HepG2 (cell line): ENCODE measurements at regions not wholly inside any gene's neighbourhood (a gene's known extent, or its start where the extent isn't known, plus 50 kb on each side); places are given as distances from the start of the nearest gene placed in this dataset.

Experiments
- ATAC-seq: fragments of 200-7000 bp; cut with Tn5 transposase; 3 replicates; pipeline ENCODE4 v1.9.1; 2020; ENCODE audit warnings: mild to moderate bottlenecking, moderate library complexity
- BruUV-seq: library from RNA; stranded (reverse); fragments of 400-500 nt; replicated peaks from 2 replicates; lab custom pipeline; 2021; lab: Mats Ljungman, UMichigan
- CTCF ChIA-PET: fragments of 300-600 bp; formaldehyde crosslinking; extraction: SDS; loops from one replicate; lab custom pipeline; 2021; ENCODE audit warnings: low total read pairs, inconsistent platforms, low intra/inter-chr PET ratio; lab: Yijun Ruan, JAX
- POLR2A ChIA-PET: fragments of 350-600 bp; sonication (Branson Sonifier 250); formaldehyde crosslinking; loops from one replicate; lab custom pipeline; 2020; ENCODE audit warnings: antibody characterized with exemption, inconsistent platforms; lab: Yijun Ruan, JAX
- DNase-seq: peaks from one replicate; pipeline ENCODE4 v3.0.0-alpha.2; 2015; ENCODE audit warnings: low spot score
- FAIRE-seq: peaks from 3 replicates; lab custom pipeline; 2011; peaks lifted over from hg19 to GRCh38; lab: Jason Lieb, UNC
- H2AFZ ChIP-seq: one replicate; pipeline ENCODE4 v1.6.1; 2011; ENCODE audit warnings: low read length, inconsistent platforms
- H3K27ac ChIP-seq: fragments of 300-600 bp; 3 replicates; pipeline ENCODE4 v1.8.0; 2011; ENCODE audit warnings: mixed run types, mild to moderate bottlenecking, mixed read lengths, low read length, inconsistent platforms; ENCODE audit not compliant: insufficient read depth; ENCODE audit errors: extremely low read length
- H3K27me3 ChIP-seq, 2 experiments: fragments of 200-600 bp in 1 of 2; 2 replicates in 1 of 2; 3 replicates in 1 of 2; pipeline versions ENCODE4 v1.6.0 to v1.8.0; 2011; ENCODE audit warnings: low read length in 2 of 2, mild to moderate bottlenecking in 2 of 2, moderate library complexity in 2 of 2, inconsistent platforms in 1 of 2; ENCODE audit not compliant: insufficient read depth in 2 of 2, control insufficient read depth in 1 of 2
- H3K36me3 ChIP-seq, 2 experiments: fragments of 200-600 bp in 1 of 2; replicated peaks in 1 of 2; 2 replicates in 1 of 2; 3 replicates in 1 of 2; pipeline versions ENCODE4 v1.5.1 to v1.8.0; 2011; ENCODE audit warnings: low read length in 2 of 2, inconsistent platforms in 1 of 2; ENCODE audit not compliant: insufficient read depth in 2 of 2, control insufficient read depth in 1 of 2
- H3K4me1 ChIP-seq: 2 replicates; pipeline ENCODE4 v1.5.1; 2012; ENCODE audit warnings: low read length, inconsistent platforms; ENCODE audit not compliant: insufficient read depth
- H3K4me2 ChIP-seq: 2 replicates; pipeline ENCODE4 v1.6.0; 2011; ENCODE audit warnings: low read depth, low read length, inconsistent platforms
- H3K4me3 ChIP-seq, 3 experiments: fragments of 200-600 bp in 1 of 3; sonication (generic), shearing (Covaris generic) in 1 of 3; replicated peaks in 1 of 3; 2 replicates each; pipeline ENCODE4 v1.5.1; 2011 to 2016; ENCODE audit warnings: low read length in 3 of 3, inconsistent platforms in 2 of 3, low read depth in 2 of 3, mild to moderate bottlenecking in 2 of 3, control low read depth in 1 of 3, mixed read lengths in 1 of 3; ENCODE audit not compliant: insufficient read depth in 1 of 3
- H3K79me2 ChIP-seq: one replicate; pipeline ENCODE4 v1.6.1; 2011; ENCODE audit warnings: low read length, inconsistent platforms; ENCODE audit not compliant: insufficient read depth
- H3K9ac ChIP-seq: 2 replicates; pipeline ENCODE4 v1.6.0; 2011; ENCODE audit warnings: mild to moderate bottlenecking, low read depth, low read length, inconsistent platforms; ENCODE audit not compliant: insufficient read depth
- H3K9me3 ChIP-seq: 2 replicates; pipeline ENCODE4 v1.5.1; 2012; ENCODE audit warnings: mild to moderate bottlenecking, low read length
- H4K20me1 ChIP-seq: 2 replicates; pipeline ENCODE4 v1.6.0; 2011; ENCODE audit warnings: inconsistent platforms, mild to moderate bottlenecking, low read length, moderate library complexity; ENCODE audit not compliant: insufficient read depth
- IRF2 ChIP-seq: IDR thresholded peaks from 2 replicates; pipeline ENCODE4 v1.6.1; 2018; ENCODE audit warnings: missing genetic modification reagents, missing compliant biosample characterization
- KLF12 ChIP-seq: sonication (generic); formaldehyde crosslinking; IDR thresholded peaks from 2 replicates; pipeline ENCODE4 v1.4.0; 2020; ENCODE audit warnings: missing genetic modification reagents, borderline replicate concordance
- MIXL1 ChIP-seq: IDR thresholded peaks from 2 replicates; pipeline ENCODE4 v1.6.1; 2016
- REL ChIP-seq: sonication (generic); formaldehyde crosslinking; conservative IDR thresholded peaks from 2 replicates; pipeline ENCODE4 v1.8.0; 2022; ENCODE audit warnings: mild to moderate bottlenecking, missing genetic modification reagents, moderate library complexity
- SATB2 ChIP-seq: sonication (generic); formaldehyde crosslinking; IDR thresholded peaks from 2 replicates; pipeline ENCODE4 v1.5.0; 2020; ENCODE audit warnings: missing genetic modification reagents
- SUZ12 ChIP-seq: fragments of 150-350 bp; IDR thresholded peaks from 2 replicates; pipeline ENCODE4 v1.6.1; 2014; ENCODE audit warnings: low read depth, low read length
- U2AF1 ChIP-seq: fragments of 200-400 bp; formaldehyde crosslinking; optimal IDR thresholded peaks from 2 replicates; pipeline ENCODE3; 2017; ENCODE audit warnings: mild to moderate bottlenecking, low read depth, low read length
- ZFYVE20 ChIP-seq: sonication (generic); formaldehyde crosslinking; IDR thresholded peaks from 2 replicates; pipeline ENCODE4 v1.8.0; 2023; ENCODE audit warnings: low read depth, mild to moderate bottlenecking, moderate library complexity, missing genetic modification reagents, borderline replicate concordance
- ZNF383 ChIP-seq: sonication (generic); formaldehyde crosslinking; IDR thresholded peaks from 2 replicates; pipeline ENCODE4 v1.4.0; 2020; ENCODE audit warnings: missing genetic modification reagents, mild to moderate bottlenecking, borderline replicate concordance
- ZNF484 ChIP-seq: sonication (generic); formaldehyde crosslinking; IDR thresholded peaks from 2 replicates; pipeline ENCODE4 v1.5.1; 2020; ENCODE audit warnings: mild to moderate bottlenecking, low read depth, missing genetic modification reagents, borderline replicate concordance
- ZNF558 ChIP-seq: sonication (generic); formaldehyde crosslinking; IDR thresholded peaks from 2 replicates; pipeline ENCODE4 v1.9.0; 2022; ENCODE audit warnings: mild to moderate bottlenecking, missing genetic modification reagents, borderline replicate concordance
- ZNF644 ChIP-seq: IDR thresholded peaks from 2 replicates; pipeline ENCODE4 v1.6.1; 2016; ENCODE audit warnings: low read depth
- ZSCAN30 ChIP-seq: sonication (generic); formaldehyde crosslinking; IDR thresholded peaks from 2 replicates; pipeline ENCODE4 v1.5.0; 2020; ENCODE audit warnings: mild to moderate bottlenecking, missing genetic modification reagents
- WGBS: methylation state at CpG from one replicate; pipeline ENCODE4 v1.1.6; 2017; ENCODE audit warnings: low lambda C conversion rate; 5-methylcytosine and 5-hydroxymethylcytosine counted together
- in situ Hi-C: cut with HindIII; loops from 2 replicates; pipeline ENCODE4 v1.10.0; 2017; ENCODE audit warnings: low pct_unique_long_range_greater_than_20kb; ENCODE audit not compliant: extremely low pct_ligation_motif_present
- intact Hi-C: fragments of 100-400 bp; cut with micrococcal nuclease; formaldehyde crosslinking; loops from one replicate; pipeline ENCODE4 v1.10.0; 2022; ENCODE audit not compliant: unreplicated experiment
- TF ChIP-seq, protein P1 (sequence below): sonication (generic); formaldehyde crosslinking; IDR thresholded peaks from 2 replicates; pipeline ENCODE4 v1.8.0; 2022; ENCODE audit warnings: missing genetic modification reagents, mild to moderate bottlenecking, inconsistent platforms, borderline replicate concordance
- TF ChIP-seq, protein P2 (sequence below): IDR thresholded peaks from 2 replicates; pipeline ENCODE4 v1.6.1; 2012; ENCODE audit warnings: low read length, improper control_type of control experiment
- TF ChIP-seq, protein P3 (sequence below): sonication (generic); formaldehyde crosslinking; IDR thresholded peaks from 2 replicates; pipeline ENCODE4 v1.5.1; 2020; ENCODE audit warnings: mild to moderate bottlenecking, missing genetic modification reagents, moderate library complexity
- TF ChIP-seq, protein P4 (sequence below): sonication (generic); formaldehyde crosslinking; IDR thresholded peaks from 2 replicates; pipeline ENCODE4 v1.5.0; 2020; ENCODE audit warnings: mild to moderate bottlenecking, missing genetic modification reagents

DNA sequence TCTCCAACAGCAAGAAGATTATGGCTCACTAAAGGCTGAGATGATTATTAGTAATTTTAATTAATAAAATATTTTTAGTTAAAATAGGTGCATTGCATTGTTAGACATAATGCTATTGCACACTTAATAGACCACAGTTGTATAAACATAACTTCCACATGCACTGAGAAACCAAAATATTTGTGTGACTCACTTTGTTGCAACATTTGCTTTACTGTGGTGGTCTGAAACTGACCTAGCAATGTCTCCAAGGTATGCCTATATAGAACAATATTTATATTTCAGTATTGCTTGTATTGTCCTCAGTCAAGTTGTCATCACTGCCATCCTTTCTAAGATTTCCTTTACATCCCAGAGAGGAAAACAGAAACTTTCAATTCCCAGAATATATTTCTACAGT lies 1215.2 kb downstream of the SI start (continued):
- TF ChIP-seq, protein P1, sequence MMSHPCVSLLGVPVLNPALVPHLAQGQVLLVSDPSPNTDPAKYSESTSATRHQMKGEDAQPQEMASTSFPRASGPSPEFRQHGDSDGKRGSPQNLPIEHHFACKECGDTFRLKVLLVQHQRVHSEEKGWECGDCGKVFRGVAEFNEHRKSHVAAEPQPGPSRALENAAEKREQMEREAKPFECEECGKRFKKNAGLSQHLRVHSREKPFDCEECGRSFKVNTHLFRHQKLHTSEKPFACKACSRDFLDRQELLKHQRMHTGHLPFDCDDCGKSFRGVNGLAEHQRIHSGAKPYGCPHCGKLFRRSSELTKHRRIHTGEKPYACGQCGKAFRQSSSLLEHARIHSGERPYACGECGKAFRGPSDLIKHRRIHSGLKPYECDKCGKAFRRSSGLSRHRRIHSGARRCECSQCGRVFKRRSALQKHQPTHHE (CRISPR knock-in tag): no peak
- TF ChIP-seq U2AF1 (no peak), IRF2 (CRISPR knock-in tag) (no peak), SATB2 (CRISPR knock-in tag) (no peak), MIXL1 (CRISPR knock-in tag) (no peak), ZFYVE20 (CRISPR knock-in tag) (no peak), SUZ12 (no peak), ZNF644 (CRISPR knock-in tag) (no peak)
- TF ChIP-seq, all 625 proteins: peak for 0

DNA sequence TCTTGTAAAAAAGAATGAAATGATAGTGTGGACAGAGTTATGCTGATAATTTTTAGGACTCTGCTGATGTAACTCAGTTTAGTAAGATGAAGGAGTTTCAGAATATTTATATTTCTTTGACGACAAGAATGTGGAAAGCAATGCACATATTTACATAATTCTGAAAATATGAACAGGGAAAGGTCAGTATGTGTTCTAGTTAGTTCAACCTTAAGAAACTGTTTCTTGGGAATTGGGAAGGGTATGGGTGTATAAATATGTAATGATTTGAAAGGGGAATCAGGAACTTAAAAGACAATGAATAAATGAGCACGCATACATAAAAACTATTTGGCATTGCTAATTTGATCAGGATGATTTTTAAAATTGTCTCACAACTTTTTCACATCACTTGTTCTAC lies 1226.1 kb downstream of the SI start:
- Histone ChIP-seq H3K4me3 (no peak overlapping the region), H3K9me3 (peaks cover 10% of the 10 kb centered on the region), H3K27me3 (no peaks in the 10 kb centered on the region), H4K20me1 (no peaks in the 10 kb centered on the region), H3K4me1 (no peaks in the 10 kb centered on the region), H3K27ac (no peak overlapping the region), H3K36me3 (no peaks in the 10 kb centered on the region), H2AFZ (no peak overlapping the region), H3K79me2 (no peaks in the 10 kb centered on the region), H3K9ac (no peak overlapping the region), H3K4me2 (no peak overlapping the region)
- intact Hi-C loops (no loop called here), in situ Hi-C loops (no loop called here)
- FAIRE-seq (no peak), DNase-seq (no peak), ATAC-seq (no peak)
- CTCF ChIA-PET: no interaction called here
- POLR2A ChIA-PET: no interaction called here
- no TSS peak for BruUV-seq
- 26% methylated on average over 2 of the region's 2 CpGs for WGBS
- TF ChIP-seq REL (CRISPR knock-in tag): no peak
- TF ChIP-seq, protein P2, sequence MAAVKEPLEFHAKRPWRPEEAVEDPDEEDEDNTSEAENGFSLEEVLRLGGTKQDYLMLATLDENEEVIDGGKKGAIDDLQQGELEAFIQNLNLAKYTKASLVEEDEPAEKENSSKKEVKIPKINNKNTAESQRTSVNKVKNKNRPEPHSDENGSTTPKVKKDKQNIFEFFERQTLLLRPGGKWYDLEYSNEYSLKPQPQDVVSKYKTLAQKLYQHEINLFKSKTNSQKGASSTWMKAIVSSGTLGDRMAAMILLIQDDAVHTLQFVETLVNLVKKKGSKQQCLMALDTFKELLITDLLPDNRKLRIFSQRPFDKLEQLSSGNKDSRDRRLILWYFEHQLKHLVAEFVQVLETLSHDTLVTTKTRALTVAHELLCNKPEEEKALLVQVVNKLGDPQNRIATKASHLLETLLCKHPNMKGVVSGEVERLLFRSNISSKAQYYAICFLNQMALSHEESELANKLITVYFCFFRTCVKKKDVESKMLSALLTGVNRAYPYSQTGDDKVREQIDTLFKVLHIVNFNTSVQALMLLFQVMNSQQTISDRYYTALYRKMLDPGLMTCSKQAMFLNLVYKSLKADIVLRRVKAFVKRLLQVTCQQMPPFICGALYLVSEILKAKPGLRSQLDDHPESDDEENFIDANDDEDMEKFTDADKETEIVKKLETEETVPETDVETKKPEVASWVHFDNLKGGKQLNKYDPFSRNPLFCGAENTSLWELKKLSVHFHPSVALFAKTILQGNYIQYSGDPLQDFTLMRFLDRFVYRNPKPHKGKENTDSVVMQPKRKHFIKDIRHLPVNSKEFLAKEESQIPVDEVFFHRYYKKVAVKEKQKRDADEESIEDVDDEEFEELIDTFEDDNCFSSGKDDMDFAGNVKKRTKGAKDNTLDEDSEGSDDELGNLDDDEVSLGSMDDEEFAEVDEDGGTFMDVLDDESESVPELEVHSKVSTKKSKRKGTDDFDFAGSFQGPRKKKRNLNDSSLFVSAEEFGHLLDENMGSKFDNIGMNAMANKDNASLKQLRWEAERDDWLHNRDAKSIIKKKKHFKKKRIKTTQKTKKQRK: no peak
- TF ChIP-seq ZNF484 (CRISPR knock-in tag): no peak
- TF ChIP-seq ZSCAN30 (CRISPR knock-in tag): no peak
- TF ChIP-seq, protein P3, sequence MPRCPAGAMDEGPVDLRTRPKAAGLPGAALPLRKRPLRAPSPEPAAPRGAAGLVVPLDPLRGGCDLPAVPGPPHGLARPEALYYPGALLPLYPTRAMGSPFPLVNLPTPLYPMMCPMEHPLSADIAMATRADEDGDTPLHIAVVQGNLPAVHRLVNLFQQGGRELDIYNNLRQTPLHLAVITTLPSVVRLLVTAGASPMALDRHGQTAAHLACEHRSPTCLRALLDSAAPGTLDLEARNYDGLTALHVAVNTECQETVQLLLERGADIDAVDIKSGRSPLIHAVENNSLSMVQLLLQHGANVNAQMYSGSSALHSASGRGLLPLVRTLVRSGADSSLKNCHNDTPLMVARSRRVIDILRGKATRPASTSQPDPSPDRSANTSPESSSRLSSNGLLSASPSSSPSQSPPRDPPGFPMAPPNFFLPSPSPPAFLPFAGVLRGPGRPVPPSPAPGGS (CRISPR knock-in tag): no peak
- TF ChIP-seq ZNF383 (CRISPR knock-in tag): no peak
- TF ChIP-seq, protein P4, sequence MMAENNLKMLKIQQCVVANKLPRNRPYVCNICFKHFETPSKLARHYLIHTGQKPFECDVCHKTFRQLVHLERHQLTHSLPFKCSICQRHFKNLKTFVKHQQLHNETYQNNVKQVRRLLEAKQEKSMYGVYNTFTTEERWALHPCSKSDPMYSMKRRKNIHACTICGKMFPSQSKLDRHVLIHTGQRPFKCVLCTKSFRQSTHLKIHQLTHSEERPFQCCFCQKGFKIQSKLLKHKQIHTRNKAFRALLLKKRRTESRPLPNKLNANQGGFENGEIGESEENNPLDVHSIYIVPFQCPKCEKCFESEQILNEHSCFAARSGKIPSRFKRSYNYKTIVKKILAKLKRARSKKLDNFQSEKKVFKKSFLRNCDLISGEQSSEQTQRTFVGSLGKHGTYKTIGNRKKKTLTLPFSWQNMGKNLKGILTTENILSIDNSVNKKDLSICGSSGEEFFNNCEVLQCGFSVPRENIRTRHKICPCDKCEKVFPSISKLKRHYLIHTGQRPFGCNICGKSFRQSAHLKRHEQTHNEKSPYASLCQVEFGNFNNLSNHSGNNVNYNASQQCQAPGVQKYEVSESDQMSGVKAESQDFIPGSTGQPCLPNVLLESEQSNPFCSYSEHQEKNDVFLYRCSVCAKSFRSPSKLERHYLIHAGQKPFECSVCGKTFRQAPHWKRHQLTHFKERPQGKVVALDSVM: no peak
- TF ChIP-seq ZNF558 (CRISPR knock-in tag): no peak
- TF ChIP-seq KLF12: no peak
